Smooth muscle cell (in vitro differentiated cells): ENCODE measurements at regions not wholly inside any gene's neighbourhood (a gene's known extent, or its start where the extent isn't known, plus 50 kb on each side); places are given as distances from the start of the nearest gene placed in this dataset.

Experiments used
- DNase-seq: peaks from one replicate; lab custom pipeline; 2025; ENCODE audit not compliant: unreplicated experiment; lab: John Stamatoyannopoulos, UW
- H2AFZ ChIP-seq: fragments of 200-600 bp; sonication (generic); 2 replicates; pipeline ENCODE4 v1.6.0; 2016; ENCODE audit warnings: antibody characterized with exemption, low read depth, mild to moderate bottlenecking
- H3F3A ChIP-seq: fragments of 200-600 bp; sonication (generic); 2 replicates; pipeline ENCODE4 v1.6.0; 2017; ENCODE audit warnings: antibody characterized with exemption, low read depth
- H3K27ac ChIP-seq: fragments of 200-600 bp; sonication (generic); 2 replicates; pipeline ENCODE4 v1.5.1; 2016; ENCODE audit warnings: low read depth, mild to moderate bottlenecking
- H3K27me3 ChIP-seq: fragments of 200-600 bp; sonication (generic); 2 replicates; pipeline ENCODE4 v1.6.1; 2016; ENCODE audit warnings: low read depth, mild to moderate bottlenecking
- H3K36me3 ChIP-seq: fragments of 200-600 bp; sonication (generic); 2 replicates; pipeline ENCODE4 v1.5.1; 2016; ENCODE audit warnings: low read depth
- H3K4me1 ChIP-seq: fragments of 200-600 bp; sonication (generic); 2 replicates; pipeline ENCODE4 v1.5.1; 2016; ENCODE audit warnings: low read depth
- H3K4me2 ChIP-seq: fragments of 200-600 bp; sonication (generic); 2 replicates; pipeline ENCODE4 v1.6.0; 2016; ENCODE audit warnings: mild to moderate bottlenecking
- H3K4me3 ChIP-seq: fragments of 200-600 bp; sonication (generic); 2 replicates; pipeline ENCODE4 v1.5.1; 2016; ENCODE audit warnings: mild to moderate bottlenecking
- H3K79me2 ChIP-seq: fragments of 200-600 bp; sonication (generic); 2 replicates; pipeline ENCODE4 v1.6.0; 2016; ENCODE audit warnings: low read depth, mild to moderate bottlenecking
- H3K9ac ChIP-seq: fragments of 200-600 bp; sonication (generic); 2 replicates; pipeline ENCODE4 v1.6.0; 2016; ENCODE audit warnings: low read depth
- H3K9me3 ChIP-seq: fragments of 200-600 bp; sonication (generic); replicated peaks from 2 replicates; pipeline ENCODE4 v1.5.1; 2016; ENCODE audit warnings: low read depth
- H4K20me1 ChIP-seq: fragments of 200-600 bp; sonication (generic); 2 replicates; pipeline ENCODE4 v1.6.0; 2016; ENCODE audit warnings: low read depth
- WGBS: methylation state at CpG from one replicate; pipeline ENCODE4 v1.1.7; 2016; ENCODE audit warnings: low lambda C conversion rate; 5-methylcytosine and 5-hydroxymethylcytosine counted together
- TF ChIP-seq, protein P1 (sequence below): fragments of 200-600 bp; sonication (generic); IDR thresholded peaks from 2 replicates; pipeline ENCODE4 v1.5.1; 2017; ENCODE audit warnings: borderline replicate concordance, mild to moderate bottlenecking, antibody characterized with exemption; ENCODE audit not compliant: insufficient read depth, poor library complexity, severe bottlenecking

DNA sequence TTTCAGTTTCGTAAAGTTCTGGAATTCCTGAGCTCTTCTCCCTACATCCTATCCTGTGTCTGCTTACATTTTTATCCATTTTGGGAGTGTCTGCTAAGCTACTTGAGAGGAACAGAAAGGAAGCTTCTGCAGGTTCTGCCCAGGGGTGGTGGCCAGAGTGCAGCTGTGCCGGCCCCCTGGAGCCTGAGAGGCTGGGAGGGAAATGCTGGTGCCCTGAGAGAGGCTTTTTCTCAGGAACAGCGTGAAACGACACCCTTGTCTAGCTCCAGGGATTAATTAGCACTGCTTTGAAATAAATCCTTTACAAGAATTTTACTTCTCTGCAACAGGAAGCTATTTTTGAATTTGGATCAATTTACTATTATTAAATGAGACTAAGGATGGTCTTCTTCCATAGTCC, 165.4 kb downstream of the SLC15A5 start:
- Histone ChIP-seq H3K4me1 (peaks cover 16% of the 10 kb centered on the region), H3K9me3 (no peaks in the 10 kb centered on the region), H4K20me1 (no peaks in the 10 kb centered on the region), H3K4me3 (no peak overlapping the region), H2AFZ (no peak overlapping the region), H3F3A (no peaks in the 10 kb centered on the region), H3K9ac (no peak overlapping the region), H3K79me2 (no peaks in the 10 kb centered on the region), H3K27me3 (no peaks in the 10 kb centered on the region), H3K27ac (no peak overlapping the region), H3K36me3 (no peaks in the 10 kb centered on the region), H3K4me2 (no peak overlapping the region)
- TF ChIP-seq, protein P1, sequence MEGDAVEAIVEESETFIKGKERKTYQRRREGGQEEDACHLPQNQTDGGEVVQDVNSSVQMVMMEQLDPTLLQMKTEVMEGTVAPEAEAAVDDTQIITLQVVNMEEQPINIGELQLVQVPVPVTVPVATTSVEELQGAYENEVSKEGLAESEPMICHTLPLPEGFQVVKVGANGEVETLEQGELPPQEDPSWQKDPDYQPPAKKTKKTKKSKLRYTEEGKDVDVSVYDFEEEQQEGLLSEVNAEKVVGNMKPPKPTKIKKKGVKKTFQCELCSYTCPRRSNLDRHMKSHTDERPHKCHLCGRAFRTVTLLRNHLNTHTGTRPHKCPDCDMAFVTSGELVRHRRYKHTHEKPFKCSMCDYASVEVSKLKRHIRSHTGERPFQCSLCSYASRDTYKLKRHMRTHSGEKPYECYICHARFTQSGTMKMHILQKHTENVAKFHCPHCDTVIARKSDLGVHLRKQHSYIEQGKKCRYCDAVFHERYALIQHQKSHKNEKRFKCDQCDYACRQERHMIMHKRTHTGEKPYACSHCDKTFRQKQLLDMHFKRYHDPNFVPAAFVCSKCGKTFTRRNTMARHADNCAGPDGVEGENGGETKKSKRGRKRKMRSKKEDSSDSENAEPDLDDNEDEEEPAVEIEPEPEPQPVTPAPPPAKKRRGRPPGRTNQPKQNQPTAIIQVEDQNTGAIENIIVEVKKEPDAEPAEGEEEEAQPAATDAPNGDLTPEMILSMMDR = no peak
- WGBS = 81% methylated on average over 4 of the region's 4 CpGs
- DNase-seq = no peak

DNA sequence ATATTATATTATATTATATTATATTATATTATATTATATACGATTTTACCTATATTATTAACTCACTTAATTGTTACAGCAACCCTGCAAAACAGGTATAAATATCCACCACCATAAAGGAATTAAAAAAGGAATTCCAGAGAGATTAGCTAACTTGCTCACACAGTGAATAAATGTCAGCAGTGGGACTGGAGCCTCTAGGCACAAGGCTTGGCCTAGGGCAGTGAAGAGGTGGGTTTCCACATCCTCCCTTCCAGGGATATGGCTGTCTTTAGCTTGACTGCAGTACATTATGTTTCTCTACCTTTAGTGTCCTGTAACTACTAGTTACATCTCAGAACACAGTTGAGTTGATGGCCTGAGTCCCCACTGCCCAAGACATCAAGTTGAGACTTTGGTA, 166.9 kb downstream of the SLC15A5 start:
- Histone ChIP-seq H3K36me3 (no peaks in the 10 kb centered on the region), H3K4me3 (no peak overlapping the region), H3K79me2 (no peaks in the 10 kb centered on the region), H3K9ac (no peak overlapping the region), H3K27me3 (no peaks in the 10 kb centered on the region), H3K27ac (no peak overlapping the region), H2AFZ (no peak overlapping the region), H3K4me2 (no peak overlapping the region), H4K20me1 (no peaks in the 10 kb centered on the region), H3F3A (no peaks in the 10 kb centered on the region), H3K4me1 (peaks cover 16% of the 10 kb centered on the region), H3K9me3 (no peaks in the 10 kb centered on the region)
- 77% methylated on average over 1 of the region's 1 CpG for WGBS
- TF ChIP-seq, protein P1 = no peak
- no peak for DNase-seq

DNA sequence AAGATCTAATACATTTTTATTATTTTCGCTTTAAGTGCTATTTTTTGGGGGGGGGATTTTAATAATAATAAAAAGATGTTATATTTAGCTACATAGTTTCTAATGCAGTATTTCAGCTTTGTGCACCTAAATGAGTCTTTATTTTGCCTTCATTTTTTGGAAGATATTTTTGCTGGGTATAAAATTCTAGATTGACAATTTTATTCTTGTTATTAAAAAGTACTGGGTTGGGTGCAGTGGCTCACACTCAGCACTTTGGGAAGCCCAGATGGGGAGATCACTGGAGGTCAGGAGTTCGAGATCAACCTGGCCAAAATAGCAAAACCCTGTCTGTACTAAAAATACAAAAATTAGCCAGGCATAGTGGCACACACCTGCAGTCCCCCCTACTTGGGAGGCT, 173.6 kb downstream of the SLC15A5 start:
- H3F3A ChIP-seq = no peaks in the 10 kb centered on the region
- H3K27ac ChIP-seq = no peak overlapping the region
- no peak for DNase-seq
- 76% methylated on average over 2 of the region's 2 CpGs for WGBS
- no peak overlapping the region for H3K9ac ChIP-seq
- H3K36me3 ChIP-seq = no peaks in the 10 kb centered on the region
- H3K4me1 ChIP-seq = no peaks in the 10 kb centered on the region
- H3K9me3 ChIP-seq = no peaks in the 10 kb centered on the region
- no peaks in the 10 kb centered on the region for H3K79me2 ChIP-seq
- TF ChIP-seq, protein P1 = no peak
- no peak overlapping the region for H3K4me3 ChIP-seq
- H3K4me2 ChIP-seq = no peak overlapping the region
- no peaks in the 10 kb centered on the region for H3K27me3 ChIP-seq
- no peaks in the 10 kb centered on the region for H4K20me1 ChIP-seq
- no peak overlapping the region for H2AFZ ChIP-seq

DNA sequence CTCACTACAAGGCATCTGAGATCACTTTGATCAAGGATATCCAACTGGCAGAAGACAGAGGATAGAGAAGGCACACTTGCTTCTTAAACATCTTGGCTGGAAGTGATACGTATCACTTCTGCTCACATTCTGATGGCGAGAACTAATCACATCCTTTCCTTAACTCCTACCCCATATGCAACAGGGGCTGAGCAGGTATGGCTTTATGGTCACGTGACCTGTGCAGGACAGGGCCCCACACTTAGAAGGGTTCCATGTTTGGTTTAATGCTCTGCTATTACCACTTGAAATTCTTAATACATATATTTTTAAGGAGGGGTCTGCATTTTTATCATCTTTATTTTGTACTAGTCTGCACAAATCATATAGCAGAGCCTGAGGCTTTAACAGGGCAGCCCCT, 177.3 kb downstream of the SLC15A5 start:
- no peak overlapping the region for H3K4me2 ChIP-seq
- H3K27me3 ChIP-seq = no peaks in the 10 kb centered on the region
- no peak overlapping the region for H2AFZ ChIP-seq
- TF ChIP-seq, protein P1 = no peak
- no peak overlapping the region for H3K9ac ChIP-seq
- no peak overlapping the region for H3K4me3 ChIP-seq
- H3K4me1 ChIP-seq = no peaks in the 10 kb centered on the region
- no peak for DNase-seq
- H3K9me3 ChIP-seq = no peaks in the 10 kb centered on the region
- no peaks in the 10 kb centered on the region for H4K20me1 ChIP-seq
- 71% methylated on average over 3 of the region's 3 CpGs for WGBS
- H3K36me3 ChIP-seq = no peaks in the 10 kb centered on the region
- no peak overlapping the region for H3K27ac ChIP-seq
- H3K79me2 ChIP-seq = no peaks in the 10 kb centered on the region
- H3F3A ChIP-seq = no peaks in the 10 kb centered on the region
